GM12872 (cell line): ENCODE measurements at regions not wholly inside any gene's neighbourhood (a gene's known extent, or its start where the extent isn't known, plus 50 kb on each side); places are given as distances from the start of the nearest gene placed in this dataset.

Experiments used
- CTCF ChIP-seq: IDR thresholded peaks from 3 replicates; pipeline ENCODE4 v1.5.1; 2011; ENCODE audit warnings: low read depth, mild to moderate bottlenecking, low read length, moderate library complexity; ENCODE audit not compliant: insufficient read depth

- TF ChIP-seq CTCF = no peak
Observed at GRCh38 chr6:140546640-140547039, 1172.2 kb upstream of the CITED2 start.

GRCh38 chr6:140544431-140544830 is 1170.0 kb upstream of the CITED2 start:
- TF ChIP-seq CTCF = no peak

GRCh38 chr6:140542863-140543262 is 1168.4 kb upstream of the CITED2 start:
- TF ChIP-seq CTCF = no peak

- no peak for TF ChIP-seq CTCF
Observed at GRCh38 chr6:140541288-140541687, 1166.8 kb upstream of the CITED2 start.

- no peak for TF ChIP-seq CTCF
Observed at GRCh38 chr6:140540743-140541142, 1166.3 kb upstream of the CITED2 start.

GRCh38 chr6:140538926-140539325 is 1164.5 kb upstream of the CITED2 start:
- no peak for TF ChIP-seq CTCF

- no peak for TF ChIP-seq CTCF
Observed at GRCh38 chr6:140537834-140538705, 1163.6 kb upstream of the CITED2 start.
